Activated T-cell treated with anti-CD3 and anti-CD28 coated beads, Interleukin-2, amount 50 U/mL, for 24 hours (primary cell): ENCODE measurements at regions not wholly inside any gene's neighbourhood (a gene's known extent, or its start where the extent isn't known, plus 50 kb on each side); places are given as distances from the start of the nearest gene placed in this dataset.
"Not testable (repeated sequence)": the region's sequence is repeated elsewhere in the genome, so short reads cannot be mapped to it uniquely, and the experiment has no call there.

Experiments
- DNase-seq: peaks from one replicate; pipeline ENCODE4 v3.0.0-alpha.2; 2020
- H3K27ac Mint-ChIP-seq: 2 replicates; pipeline ENCODE4 v1.8.0; 2020; ENCODE audit warnings: mild to moderate bottlenecking, mixed read lengths
- H3K27me3 Mint-ChIP-seq: 2 replicates; pipeline ENCODE4 v1.8.0; 2020; ENCODE audit warnings: mixed read lengths
- H3K36me3 Mint-ChIP-seq: 2 replicates; pipeline ENCODE4 v1.8.0; 2020; ENCODE audit warnings: low read depth, mixed read lengths
- H3K4me1 Mint-ChIP-seq: 2 replicates; pipeline ENCODE4 v1.8.0; 2020; ENCODE audit warnings: low read depth, mixed read lengths
- H3K4me3 Mint-ChIP-seq: 2 replicates; pipeline ENCODE4 v1.8.0; 2020; ENCODE audit warnings: mild to moderate bottlenecking, moderate library complexity, mixed read lengths
- H3K9me3 Mint-ChIP-seq: 2 replicates; pipeline ENCODE4 v1.8.0; 2020; ENCODE audit warnings: mixed read lengths

- Mint-ChIP-seq H3K27me3 (no peaks in the 10 kb centered on the region), H3K9me3 (no peaks in the 10 kb centered on the region), H3K4me1 (peaks cover 4% of the 10 kb centered on the region), H3K27ac (no peak overlapping the region), H3K36me3 (no peaks in the 10 kb centered on the region), H3K4me3 (no peak overlapping the region)
- no peak for DNase-seq
Measured at GRCh38 chr5:42960506-42960905, 79.6 kb downstream of the ANXA2R start.

DNA sequence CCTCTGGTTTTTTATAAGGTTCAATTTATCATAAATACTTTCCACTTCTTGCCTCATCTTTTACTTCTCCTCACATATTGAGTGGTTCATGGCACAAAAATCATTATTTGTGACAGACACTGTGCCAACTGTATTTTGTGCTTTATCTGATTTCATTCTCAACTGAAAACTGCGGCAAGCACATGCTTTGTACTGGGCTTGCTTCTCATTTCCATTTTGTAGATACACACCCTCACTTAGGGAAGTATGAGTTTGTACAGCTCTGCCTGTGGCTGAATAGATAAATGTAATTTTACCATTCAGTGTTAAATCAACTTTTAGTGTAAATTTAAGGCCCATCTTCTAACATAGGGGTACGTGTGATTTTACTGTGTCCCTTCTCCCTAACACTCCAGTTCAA lies 83.6 kb downstream of the ANXA2R start:
- no peaks in the 10 kb centered on the region for H3K27me3 Mint-ChIP-seq
- peaks cover 18% of the 10 kb centered on the region for H3K4me1 Mint-ChIP-seq
- no peak overlapping the region for H3K27ac Mint-ChIP-seq
- no peak for DNase-seq
- peaks cover 18% of the 10 kb centered on the region for H3K36me3 Mint-ChIP-seq
- no peak overlapping the region for H3K4me3 Mint-ChIP-seq
- H3K9me3 Mint-ChIP-seq = peaks cover 14% of the 10 kb centered on the region

DNA sequence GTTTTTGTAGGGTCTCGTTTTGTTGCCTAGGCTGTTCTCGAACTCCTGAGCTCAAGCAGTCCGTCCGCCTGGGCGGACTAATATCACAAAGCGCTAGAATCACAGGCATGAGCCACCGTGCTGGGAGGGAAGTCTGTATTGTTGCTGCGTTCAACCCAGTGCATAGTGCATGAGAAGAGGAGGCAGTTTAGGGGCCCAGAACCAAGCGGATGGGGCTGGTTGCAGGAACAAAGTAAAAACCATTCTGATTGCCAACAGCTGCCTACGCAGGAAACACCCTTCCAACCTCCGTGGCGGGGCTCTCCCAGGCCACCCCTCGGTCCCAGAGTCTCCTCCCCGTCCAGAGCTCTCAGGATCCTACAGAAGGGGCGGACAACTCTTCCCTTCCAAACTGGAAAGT lies 87.1 kb downstream of the ANXA2R start:
- H3K9me3 Mint-ChIP-seq = peaks cover 14% of the 10 kb centered on the region
- H3K4me1 Mint-ChIP-seq = peaks cover 36% of the 10 kb centered on the region
- DNase-seq = no peak
- H3K27me3 Mint-ChIP-seq = no peaks in the 10 kb centered on the region
- H3K36me3 Mint-ChIP-seq = peaks cover 23% of the 10 kb centered on the region
- peak overlapping the region; percentile 87 for H3K4me3 Mint-ChIP-seq
- H3K27ac Mint-ChIP-seq = no peak overlapping the region

GRCh38 chr5:42952578-42952974 lies 87.5 kb downstream of the ANXA2R start:
- peak overlapping the region; percentile 98 for H3K27ac Mint-ChIP-seq
- no peak for DNase-seq
- H3K27me3 Mint-ChIP-seq = no peaks in the 10 kb centered on the region
- peaks cover 14% of the 10 kb centered on the region for H3K9me3 Mint-ChIP-seq
- H3K4me3 Mint-ChIP-seq = peak overlapping the region; percentile 87
- H3K4me1 Mint-ChIP-seq = peaks cover 36% of the 10 kb centered on the region
- peaks cover 23% of the 10 kb centered on the region for H3K36me3 Mint-ChIP-seq

- no peaks in the 10 kb centered on the region for H3K27me3 Mint-ChIP-seq
- peak overlapping the region; percentile 98 for H3K27ac Mint-ChIP-seq
- H3K9me3 Mint-ChIP-seq = peaks cover 14% of the 10 kb centered on the region
- peaks cover 36% of the 10 kb centered on the region for H3K4me1 Mint-ChIP-seq
- peak; percentile 81 for DNase-seq
- H3K36me3 Mint-ChIP-seq = peaks cover 23% of the 10 kb centered on the region
- peak overlapping the region; percentile 87 for H3K4me3 Mint-ChIP-seq
Measured at GRCh38 chr5:42951293-42951840, 88.8 kb downstream of the ANXA2R start.

GRCh38 chr5:42950456-42951292 lies 89.4 kb downstream of the ANXA2R start:
- H3K9me3 Mint-ChIP-seq = peaks cover 14% of the 10 kb centered on the region
- H3K4me3 Mint-ChIP-seq = peak overlapping the region; percentile 87
- H3K4me1 Mint-ChIP-seq = peaks cover 36% of the 10 kb centered on the region
- H3K36me3 Mint-ChIP-seq = peaks cover 23% of the 10 kb centered on the region
- no peaks in the 10 kb centered on the region for H3K27me3 Mint-ChIP-seq
- H3K27ac Mint-ChIP-seq = peak overlapping the region; percentile 98
- DNase-seq = peak; percentile 75

GRCh38 chr5:42950116-42950455 lies 90.0 kb downstream of the ANXA2R start:
- peak overlapping the region; percentile 98 for H3K27ac Mint-ChIP-seq

GRCh38 chr5:42949348-42950115 lies 90.6 kb downstream of the ANXA2R start:
- peaks cover 37% of the 10 kb centered on the region for H3K4me1 Mint-ChIP-seq
- H3K36me3 Mint-ChIP-seq = peaks cover 22% of the 10 kb centered on the region
- peak overlapping the region; percentile 92 for H3K27ac Mint-ChIP-seq
- peak; percentile 59 for DNase-seq
- H3K27me3 Mint-ChIP-seq = no peaks in the 10 kb centered on the region
- H3K4me3 Mint-ChIP-seq = peak overlapping the region; percentile 87
- peaks cover 10% of the 10 kb centered on the region for H3K9me3 Mint-ChIP-seq

More at GRCh38 chr5:42950116-42950455, 90.0 kb downstream of the ANXA2R start:
- peaks cover 22% of the 10 kb centered on the region for H3K36me3 Mint-ChIP-seq
- peak overlapping the region; percentile 87 for H3K4me3 Mint-ChIP-seq
- peaks cover 36% of the 10 kb centered on the region for H3K4me1 Mint-ChIP-seq
- no peaks in the 10 kb centered on the region for H3K27me3 Mint-ChIP-seq
- no peak for DNase-seq
- peaks cover 10% of the 10 kb centered on the region for H3K9me3 Mint-ChIP-seq

- peaks cover 18% of the 10 kb centered on the region for H3K36me3 Mint-ChIP-seq
- H3K4me1 Mint-ChIP-seq = peaks cover 41% of the 10 kb centered on the region
- H3K27me3 Mint-ChIP-seq = no peaks in the 10 kb centered on the region
- peaks cover 5% of the 10 kb centered on the region for H3K9me3 Mint-ChIP-seq
- H3K4me3 Mint-ChIP-seq = peak overlapping the region; percentile 87
- H3K27ac Mint-ChIP-seq = peak overlapping the region; percentile 92
- DNase-seq = no peak
Measured at GRCh38 chr5:42948961-42949347, 91.2 kb downstream of the ANXA2R start.

DNA sequence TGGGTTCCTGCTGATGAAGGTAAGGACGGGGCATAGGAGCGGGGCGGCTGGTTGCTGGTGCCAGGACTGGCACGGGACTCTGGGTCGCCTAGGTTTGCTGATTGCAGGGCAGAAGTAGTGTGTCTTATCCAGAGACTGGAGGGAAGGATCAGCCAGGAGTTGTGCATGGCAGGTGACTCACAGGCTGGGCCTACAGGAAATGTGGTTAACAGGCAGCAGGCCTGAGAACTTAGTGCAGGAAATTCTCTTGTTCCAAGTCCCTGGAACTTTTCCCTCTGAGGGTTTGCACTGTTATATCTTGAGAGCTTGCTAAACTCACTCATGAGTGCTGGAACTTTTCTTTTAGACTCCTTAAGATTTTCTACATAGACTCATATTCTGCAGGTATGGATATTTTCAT lies 95.1 kb downstream of the ANXA2R start:
- no peak overlapping the region for H3K4me3 Mint-ChIP-seq
- H3K9me3 Mint-ChIP-seq = no peaks in the 10 kb centered on the region
- peaks cover 17% of the 10 kb centered on the region for H3K4me1 Mint-ChIP-seq
- H3K27ac Mint-ChIP-seq = no peak overlapping the region
- no peak for DNase-seq
- H3K27me3 Mint-ChIP-seq = no peaks in the 10 kb centered on the region
- no peaks in the 10 kb centered on the region for H3K36me3 Mint-ChIP-seq

DNA sequence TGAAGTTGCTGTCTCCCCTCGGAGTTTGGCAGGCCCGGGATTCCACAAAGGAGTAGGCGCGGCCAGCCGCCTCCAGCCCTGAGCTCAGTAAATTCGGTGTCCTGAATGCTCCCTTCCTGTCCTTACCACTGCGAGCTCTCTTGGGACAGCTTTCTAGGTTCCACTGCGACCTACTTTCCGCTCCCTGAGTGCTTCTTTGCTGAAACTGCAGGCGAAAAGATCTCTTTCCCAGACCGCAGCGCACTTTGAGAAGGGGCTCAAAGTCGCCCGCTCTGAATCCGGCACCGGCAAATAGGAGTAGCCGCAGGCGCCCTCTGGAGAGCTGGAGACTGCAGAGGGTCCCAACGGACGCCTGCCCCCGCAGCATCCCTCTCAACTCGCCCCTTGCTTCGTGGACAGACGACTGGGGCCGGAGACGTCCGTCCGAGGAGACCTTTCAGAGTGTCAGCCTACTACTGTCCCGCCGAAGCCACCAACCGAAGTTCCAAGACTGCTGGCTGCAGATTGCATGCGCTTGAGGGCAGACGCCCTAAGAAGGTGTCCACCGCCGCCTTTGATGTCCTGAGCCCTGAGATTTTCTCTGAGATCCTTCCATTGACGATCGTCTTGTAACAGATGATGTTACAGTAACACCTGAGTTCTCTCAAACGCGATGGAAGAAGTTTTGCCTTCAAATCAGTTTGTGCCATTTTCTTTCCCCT lies 96.0 kb downstream of the ANXA2R start:
- Mint-ChIP-seq H3K36me3 (no peaks in the 10 kb centered on the region), H3K4me3 (no peak overlapping the region), H3K4me1 (peaks cover 9% of the 10 kb centered on the region), H3K27me3 (no peaks in the 10 kb centered on the region), H3K27ac (no peak overlapping the region), H3K9me3 (no peaks in the 10 kb centered on the region)
- DNase-seq = no peak

DNA sequence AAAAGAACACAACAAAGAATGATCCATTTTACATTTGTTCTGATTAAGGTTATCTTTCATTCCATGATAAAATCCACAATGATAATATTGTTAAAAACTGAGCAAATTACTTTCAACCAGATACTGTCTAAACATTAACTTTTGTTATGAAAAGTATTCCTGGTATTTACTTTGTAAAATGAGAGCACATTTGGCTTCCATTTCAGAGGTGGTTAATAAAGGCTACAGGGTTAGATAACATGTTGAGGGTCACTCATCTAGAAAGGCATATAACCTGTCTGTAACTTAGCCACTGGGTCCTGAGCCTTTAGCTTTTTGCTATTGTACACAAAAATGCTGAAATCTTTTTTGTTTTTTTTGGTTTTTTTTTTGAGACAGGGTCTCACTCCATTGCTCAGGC lies 99.3 kb downstream of the ANXA2R start:
- H3K4me1 Mint-ChIP-seq = peaks cover 5% of the 10 kb centered on the region
- no peaks in the 10 kb centered on the region for H3K9me3 Mint-ChIP-seq
- no peaks in the 10 kb centered on the region for H3K36me3 Mint-ChIP-seq
- no peak for DNase-seq
- no peak overlapping the region for H3K4me3 Mint-ChIP-seq
- no peaks in the 10 kb centered on the region for H3K27me3 Mint-ChIP-seq
- no peak overlapping the region for H3K27ac Mint-ChIP-seq

DNA sequence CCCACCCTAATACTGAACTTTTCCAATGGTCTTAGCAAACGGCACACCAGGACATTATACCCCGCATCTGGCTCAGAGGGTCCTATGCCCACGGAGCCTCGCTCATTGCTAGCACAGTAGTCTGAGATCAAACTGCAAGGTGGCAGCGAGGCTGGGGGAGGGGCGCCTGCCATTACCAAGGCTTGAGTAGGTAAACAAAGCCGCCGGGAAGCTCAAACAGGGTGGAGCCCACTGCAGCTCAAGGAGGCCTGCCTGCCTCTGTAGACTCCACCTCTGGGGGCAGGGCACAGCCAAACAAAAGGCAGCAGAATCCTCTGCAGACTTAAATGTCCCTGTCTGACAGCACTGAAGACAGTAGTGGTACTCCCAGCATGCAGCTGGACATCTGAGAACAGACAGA lies 108.1 kb downstream of the ANXA2R start:
- not testable (repeated sequence) for H3K27ac Mint-ChIP-seq, H3K4me3 Mint-ChIP-seq, DNase-seq, H3K4me1 Mint-ChIP-seq, H3K9me3 Mint-ChIP-seq, H3K36me3 Mint-ChIP-seq, H3K27me3 Mint-ChIP-seq

DNA sequence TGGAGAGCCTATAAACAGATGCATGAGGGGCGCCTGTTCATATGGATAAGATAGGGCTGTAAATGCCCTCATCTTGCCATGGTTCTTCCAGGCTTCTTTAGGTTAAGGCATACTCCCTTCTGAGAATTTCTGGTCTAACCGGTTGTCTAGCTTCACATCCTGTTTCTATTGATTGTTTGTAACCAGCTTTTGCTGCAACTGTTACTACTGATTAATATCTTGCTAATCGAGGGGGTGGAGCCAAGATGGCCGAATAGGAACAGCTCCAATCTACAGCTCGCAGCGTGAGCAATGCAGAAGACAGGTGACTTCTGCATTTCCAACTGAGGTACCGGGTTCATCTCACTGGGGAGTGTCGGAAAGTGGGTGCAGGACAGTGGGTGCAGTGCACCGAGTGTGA lies 108.7 kb downstream of the ANXA2R start:
- not testable (repeated sequence) for H3K4me1 Mint-ChIP-seq, H3K4me3 Mint-ChIP-seq, DNase-seq, H3K36me3 Mint-ChIP-seq, H3K9me3 Mint-ChIP-seq, H3K27ac Mint-ChIP-seq, H3K27me3 Mint-ChIP-seq
